A549 (cell line): ENCODE measurements at regions not wholly inside any gene's neighbourhood (a gene's known extent, or its start where the extent isn't known, plus 50 kb on each side); places are given as distances from the start of the nearest gene placed in this dataset.

Source experiments
- ATAC-seq, 2 experiments: fragments of 200-7000 bp in 1 of 2; fragments of >200 bp in 1 of 2; cut with Nextera tagmentation in 1 of 2; cut with Tn5 transposase in 1 of 2; 3 replicates each; pipeline versions ENCODE4 v1.8.0 to v1.9.1; 2018 to 2020; ENCODE audit warnings: mild to moderate bottlenecking in 1 of 2, moderate library complexity in 1 of 2
- CTCF ChIA-PET: fragments of 300-600 bp; sonication (Branson Sonifier 250); formaldehyde crosslinking; extraction: SDS; loops from one replicate; lab custom pipeline; 2021; ENCODE audit warnings: antibody characterized with exemption, inconsistent platforms; lab: Yijun Ruan, JAX
- POLR2A ChIA-PET: fragments of 350-600 bp; formaldehyde crosslinking; extraction: SDS; loops from one replicate; lab custom pipeline; 2021; ENCODE audit warnings: antibody characterized with exemption, inconsistent platforms; lab: Yijun Ruan, JAX
- DNase-seq, 2 experiments: peaks; one replicate each; pipeline versions ENCODE4 v3.0.0 to v3.0.0-alpha.2; 2011 to 2016; ENCODE audit warnings: low read depth in 1 of 2, low spot score in 1 of 2
- FAIRE-seq: peaks from 2 replicates; lab custom pipeline; 2011; peaks lifted over from hg19 to GRCh38; lab: Jason Lieb, UNC
- H3K27ac ChIP-seq, 2 experiments: fragments of >200 bp; sonication (Bioruptor Twin); formaldehyde crosslinking; 3 replicates each; pipeline ENCODE4 v1.5.1; 2016 to 2017
- H3K4me1 ChIP-seq: fragments of >200 bp; sonication (Bioruptor Twin); formaldehyde crosslinking; 3 replicates; pipeline ENCODE4 v1.6.1; 2016
- H3K4me2 ChIP-seq: fragments of >200 bp; sonication (Bioruptor Twin); formaldehyde crosslinking; 3 replicates; pipeline ENCODE4 v1.6.1; 2016
- H3K4me3 ChIP-seq: fragments of >200 bp; sonication (Bioruptor Twin); formaldehyde crosslinking; 3 replicates; pipeline ENCODE4 v1.5.1; 2016
- H3K9me3 ChIP-seq: fragments of >200 bp; sonication (Bioruptor Twin); formaldehyde crosslinking; 3 replicates; pipeline ENCODE4 v1.6.1; 2016
- CBX2 ChIP-seq: fragments of 200-600 bp; sonication (generic); IDR thresholded peaks from 2 replicates; pipeline ENCODE4 v1.6.1; 2016; ENCODE audit warnings: low read depth, mild to moderate bottlenecking, borderline replicate concordance
- CBX8 ChIP-seq: fragments of 200-600 bp; sonication (generic); IDR thresholded peaks from 2 replicates; pipeline ENCODE4 v1.6.1; 2016
- CHD4 ChIP-seq: fragments of 200-600 bp; sonication (generic); IDR thresholded peaks from 2 replicates; pipeline ENCODE4 v1.6.1; 2016; ENCODE audit warnings: antibody characterized with exemption, mild to moderate bottlenecking, borderline replicate concordance
- CTCF ChIP-seq: fragments of >200 bp; sonication (Bioruptor Twin); formaldehyde crosslinking; IDR thresholded peaks from 3 replicates; pipeline ENCODE4 v1.5.1; 2016
- FOSB ChIP-seq: fragments of 250-450 bp; sonication (Bioruptor Pico); IDR thresholded peaks from 2 replicates; pipeline ENCODE4 v1.5.0; 2020; ENCODE audit warnings: mild to moderate bottlenecking, moderate library complexity
- FOXS1 ChIP-seq: fragments of 250-450 bp; sonication (Bioruptor Pico); IDR thresholded peaks from 2 replicates; pipeline ENCODE4 v1.5.0; 2020; ENCODE audit warnings: mild to moderate bottlenecking, moderate library complexity
- GATA3 ChIP-seq: IDR thresholded peaks from 2 replicates; pipeline ENCODE4 v1.6.1; 2012; ENCODE audit warnings: borderline replicate concordance
- HDAC2 ChIP-seq: fragments of 200-600 bp; sonication (generic); IDR thresholded peaks from 2 replicates; pipeline ENCODE4 v1.6.1; 2016
- HES2 ChIP-seq: fragments of >200 bp; sonication (Bioruptor Twin); formaldehyde crosslinking; IDR thresholded peaks from 2 replicates; pipeline ENCODE4 v1.6.1; 2016
- JUNB ChIP-seq: fragments of >200 bp; sonication (Bioruptor Twin); formaldehyde crosslinking; IDR thresholded peaks from 2 replicates; pipeline ENCODE4 v1.6.1; 2016
- KDM1A ChIP-seq: fragments of 200-600 bp; sonication (generic); IDR thresholded peaks from 2 replicates; pipeline ENCODE4 v1.6.1; 2016; ENCODE audit warnings: low read depth, mild to moderate bottlenecking
- KDM5A ChIP-seq: fragments of 200-600 bp; sonication (generic); IDR thresholded peaks from 2 replicates; pipeline ENCODE4 v1.6.1; 2016; ENCODE audit warnings: antibody characterized with exemption, mild to moderate bottlenecking
- MYC ChIP-seq: IDR thresholded peaks from 2 replicates; pipeline ENCODE4 v1.6.1; 2012; ENCODE audit warnings: mild to moderate bottlenecking, inconsistent platforms, low read length, improper control_type of control experiment, borderline replicate concordance
- PHF8 ChIP-seq: fragments of 200-600 bp; sonication (generic); IDR thresholded peaks from 2 replicates; pipeline ENCODE4 v1.6.1; 2016; ENCODE audit warnings: low read depth, mild to moderate bottlenecking, antibody characterized with exemption, moderate library complexity, borderline replicate concordance
- RCOR1 ChIP-seq: fragments of 150-350 bp; IDR thresholded peaks from 2 replicates; pipeline ENCODE4 v1.6.1; 2014; ENCODE audit warnings: antibody characterized with exemption, low read length, low read depth
- REST ChIP-seq: fragments of 200-600 bp; sonication (generic); IDR thresholded peaks from 2 replicates; pipeline ENCODE4 v1.6.1; 2016; ENCODE audit warnings: antibody characterized with exemption, mild to moderate bottlenecking, moderate library complexity
- RNF2 ChIP-seq: fragments of 200-600 bp; sonication (generic); IDR thresholded peaks from 2 replicates; pipeline ENCODE4 v1.6.1; 2016; ENCODE audit warnings: low read depth, mild to moderate bottlenecking, antibody characterized with exemption, moderate library complexity, borderline replicate concordance
- ZC3H11A ChIP-seq: fragments of 450-650 bp; IDR thresholded peaks from 2 replicates; pipeline ENCODE4 v1.6.1; 2014; ENCODE audit warnings: antibody characterized with exemption, mild to moderate bottlenecking
- WGBS: methylation state at CpG from one replicate; pipeline ENCODE4 v1.1.6; 2017; ENCODE audit errors: missing lambda C conversion rate; 5-methylcytosine and 5-hydroxymethylcytosine counted together
- TF ChIP-seq, protein P1 (sequence below): IDR thresholded peaks from 2 replicates; pipeline ENCODE4 v1.6.1; 2012; ENCODE audit warnings: low read depth, borderline replicate concordance
- TF ChIP-seq, protein P2 (sequence below): fragments of 250-450 bp; sonication (Bioruptor Pico); IDR thresholded peaks from 2 replicates; pipeline ENCODE4 v1.5.0; 2020; ENCODE audit warnings: low read depth, mild to moderate bottlenecking, moderate library complexity
- TF ChIP-seq, protein P3 (sequence below): fragments of 450-650 bp; IDR thresholded peaks from 2 replicates; pipeline ENCODE4 v1.6.1; 2014; ENCODE audit warnings: antibody characterized with exemption
- TF ChIP-seq, protein P4 (sequence below): IDR thresholded peaks from 2 replicates; pipeline ENCODE4 v1.6.1; 2012

DNA sequence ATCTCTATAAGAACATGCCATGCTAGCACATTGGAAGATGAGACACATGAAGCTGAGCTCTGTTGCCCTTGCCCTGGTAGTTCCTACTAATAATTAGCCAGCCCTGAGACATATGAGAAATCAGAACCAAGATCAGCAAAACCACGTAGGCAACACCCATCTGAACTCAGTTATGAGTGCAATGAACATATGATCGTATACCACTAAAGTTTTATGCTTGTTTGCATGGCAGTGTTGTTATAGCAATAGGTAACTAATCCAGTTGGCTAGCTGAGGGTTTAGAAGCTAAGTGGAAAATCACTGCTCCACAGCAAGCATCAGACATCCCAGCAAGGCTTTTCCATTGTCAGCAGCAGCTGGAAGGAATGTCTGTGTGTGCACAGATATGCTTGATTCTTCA is 180.7 kb downstream of the BTBD3 start:
- DNase-seq = no peak
- H3K4me1 ChIP-seq = no peaks in the 10 kb centered on the region
- no peak for TF ChIP-seq HDAC2
- no peak for TF ChIP-seq CBX8
- TF ChIP-seq MYC = no peak
- TF ChIP-seq REST = no peak
- no peak for TF ChIP-seq RNF2
- TF ChIP-seq, protein P1, sequence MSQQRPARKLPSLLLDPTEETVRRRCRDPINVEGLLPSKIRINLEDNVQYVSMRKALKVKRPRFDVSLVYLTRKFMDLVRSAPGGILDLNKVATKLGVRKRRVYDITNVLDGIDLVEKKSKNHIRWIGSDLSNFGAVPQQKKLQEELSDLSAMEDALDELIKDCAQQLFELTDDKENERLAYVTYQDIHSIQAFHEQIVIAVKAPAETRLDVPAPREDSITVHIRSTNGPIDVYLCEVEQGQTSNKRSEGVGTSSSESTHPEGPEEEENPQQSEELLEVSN = no peak
- TF ChIP-seq CTCF = no peak
- TF ChIP-seq FOSB (CRISPR knock-in tag) = no peak
- TF ChIP-seq CHD4 = no peak
- TF ChIP-seq PHF8 = no peak
- no peak for TF ChIP-seq KDM1A
- ChIA-PET POLR2A (no interaction called here), CTCF (no interaction called here)
- H3K4me3 ChIP-seq = no peak overlapping the region
- WGBS = 0% methylated on average over 2 of the region's 2 CpGs
- ATAC-seq = no peak
- no peak overlapping the region for H3K27ac ChIP-seq
- FAIRE-seq = no peak
- no peak overlapping the region for H3K4me2 ChIP-seq
- no peaks in the 10 kb centered on the region for H3K9me3 ChIP-seq

DNA sequence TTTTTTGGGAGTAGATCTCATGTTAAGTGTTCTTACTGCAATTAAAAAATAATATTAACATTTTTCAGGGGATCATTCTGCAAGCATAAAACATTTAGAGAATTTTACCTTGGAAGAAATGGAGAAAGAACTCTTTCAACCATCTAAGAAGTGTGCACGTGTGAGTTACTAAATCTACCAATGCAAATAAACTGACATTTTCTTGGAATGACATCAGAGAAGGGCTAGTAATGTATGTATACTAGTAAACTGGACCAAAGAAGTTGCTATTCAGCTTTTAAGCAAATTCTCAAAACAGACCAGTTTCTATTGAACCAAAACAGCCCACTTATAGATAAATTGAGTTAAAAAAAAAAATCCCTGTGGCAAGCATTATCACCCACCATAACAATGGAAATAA is 191.2 kb downstream of the BTBD3 start:
- no peaks in the 10 kb centered on the region for H3K4me1 ChIP-seq
- TF ChIP-seq FOXS1 (no peak), HES2 (no peak), GATA3 (no peak), ZC3H11A (no peak), KDM1A (no peak), KDM5A (no peak), RCOR1 (no peak), CBX2 (no peak), JUNB (no peak)
- TF ChIP-seq, protein P2, sequence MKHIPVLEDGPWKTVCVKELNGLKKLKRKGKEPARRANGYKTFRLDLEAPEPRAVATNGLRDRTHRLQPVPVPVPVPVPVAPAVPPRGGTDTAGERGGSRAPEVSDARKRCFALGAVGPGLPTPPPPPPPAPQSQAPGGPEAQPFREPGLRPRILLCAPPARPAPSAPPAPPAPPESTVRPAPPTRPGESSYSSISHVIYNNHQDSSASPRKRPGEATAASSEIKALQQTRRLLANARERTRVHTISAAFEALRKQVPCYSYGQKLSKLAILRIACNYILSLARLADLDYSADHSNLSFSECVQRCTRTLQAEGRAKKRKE (CRISPR knock-in tag) = no peak
- TF ChIP-seq, protein P3, sequence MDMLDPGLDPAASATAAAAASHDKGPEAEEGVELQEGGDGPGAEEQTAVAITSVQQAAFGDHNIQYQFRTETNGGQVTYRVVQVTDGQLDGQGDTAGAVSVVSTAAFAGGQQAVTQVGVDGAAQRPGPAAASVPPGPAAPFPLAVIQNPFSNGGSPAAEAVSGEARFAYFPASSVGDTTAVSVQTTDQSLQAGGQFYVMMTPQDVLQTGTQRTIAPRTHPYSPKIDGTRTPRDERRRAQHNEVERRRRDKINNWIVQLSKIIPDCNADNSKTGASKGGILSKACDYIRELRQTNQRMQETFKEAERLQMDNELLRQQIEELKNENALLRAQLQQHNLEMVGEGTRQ = no peak
- TF ChIP-seq, protein P4, sequence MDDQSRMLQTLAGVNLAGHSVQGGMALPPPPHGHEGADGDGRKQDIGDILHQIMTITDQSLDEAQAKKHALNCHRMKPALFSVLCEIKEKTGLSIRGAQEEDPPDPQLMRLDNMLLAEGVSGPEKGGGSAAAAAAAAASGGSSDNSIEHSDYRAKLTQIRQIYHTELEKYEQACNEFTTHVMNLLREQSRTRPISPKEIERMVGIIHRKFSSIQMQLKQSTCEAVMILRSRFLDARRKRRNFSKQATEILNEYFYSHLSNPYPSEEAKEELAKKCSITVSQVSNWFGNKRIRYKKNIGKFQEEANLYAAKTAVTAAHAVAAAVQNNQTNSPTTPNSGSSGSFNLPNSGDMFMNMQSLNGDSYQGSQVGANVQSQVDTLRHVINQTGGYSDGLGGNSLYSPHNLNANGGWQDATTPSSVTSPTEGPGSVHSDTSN = no peak
- TF ChIP-seq, all 56 proteins: peak for 0
- H3K4me3 ChIP-seq = no peak overlapping the region
- no peak overlapping the region for H3K27ac ChIP-seq
- CTCF ChIA-PET = no interaction called here
- no peak overlapping the region for H3K4me2 ChIP-seq
- POLR2A ChIA-PET = no interaction called here
- peaks cover 3% of the 10 kb centered on the region; the same call in 1 of the 3 replicates for H3K9me3 ChIP-seq
- no peak for ATAC-seq
- no peak for FAIRE-seq
- WGBS = 2% methylated on average over 1 of the region's 1 CpG
- DNase-seq = no peak
